Fibroblast of the conjunctiva (primary cell): ENCODE measurements at regions not wholly inside any gene's neighbourhood (a gene's known extent, or its start where the extent isn't known, plus 50 kb on each side); places are given as distances from the start of the nearest gene placed in this dataset.
"Not testable (repeated sequence)": the region's sequence is repeated elsewhere in the genome, so short reads cannot be mapped to it uniquely, and the experiment has no call there.

Experiments
- DNase-seq: peaks from one replicate; pipeline ENCODE4 v3.0.0-alpha.2; 2010; ENCODE audit warnings: low read depth

DNA sequence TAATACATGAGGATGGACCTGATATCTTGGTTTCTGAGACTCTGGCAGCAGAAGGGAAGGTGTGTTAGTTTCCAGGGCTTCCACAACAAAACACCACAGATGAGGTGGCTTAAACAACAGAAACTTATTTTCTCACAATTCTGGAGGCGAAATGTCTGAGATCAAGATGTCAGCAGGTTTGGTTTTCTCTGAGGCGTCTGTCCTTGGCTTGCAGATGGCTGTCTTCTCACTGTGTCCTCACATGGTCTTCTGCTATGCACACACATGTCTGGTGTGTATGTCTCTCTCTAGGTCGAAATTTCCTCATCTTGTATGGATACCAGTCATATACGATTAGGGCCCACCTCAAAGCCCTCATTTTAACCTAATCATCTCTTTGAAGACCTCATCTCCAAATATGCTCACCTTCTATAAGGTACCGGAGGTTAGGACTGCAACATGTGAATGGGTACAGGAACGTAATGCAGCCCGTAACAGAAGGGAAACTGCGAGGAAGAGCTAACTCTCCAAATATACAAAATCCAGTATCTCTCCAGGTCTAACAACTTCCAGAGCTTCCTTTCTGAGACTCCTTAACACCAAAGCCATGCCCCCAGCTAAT lies 139.8 kb upstream of the SMARCA2 start:
- no peak for DNase-seq

DNA sequence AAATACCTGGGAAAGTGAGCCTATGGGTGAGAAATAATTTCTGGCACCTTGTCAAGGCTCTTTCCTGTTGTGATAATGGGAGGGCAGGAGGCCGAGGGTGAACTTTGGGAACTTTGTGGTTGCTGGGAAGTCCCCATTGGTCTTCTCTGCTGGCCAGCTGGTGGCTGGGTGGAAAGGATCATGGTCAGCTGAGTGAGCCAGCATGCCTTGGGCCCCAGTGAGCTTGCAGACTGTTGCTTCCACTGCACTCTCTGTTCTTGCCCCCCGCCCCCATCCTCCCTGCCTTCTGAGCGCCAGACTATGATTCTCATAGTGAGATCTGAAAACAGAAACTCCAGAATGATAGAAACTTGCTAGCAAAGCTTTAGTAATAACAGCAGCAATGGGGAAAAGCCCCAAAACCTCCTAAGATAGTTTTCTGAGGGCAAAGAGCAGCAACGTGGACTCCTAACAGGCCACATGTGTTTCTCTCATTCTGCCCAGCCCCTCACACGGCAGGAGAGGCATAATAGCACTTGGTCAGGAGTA lies 139.2 kb upstream of the SMARCA2 start:
- DNase-seq, result no peak

DNA sequence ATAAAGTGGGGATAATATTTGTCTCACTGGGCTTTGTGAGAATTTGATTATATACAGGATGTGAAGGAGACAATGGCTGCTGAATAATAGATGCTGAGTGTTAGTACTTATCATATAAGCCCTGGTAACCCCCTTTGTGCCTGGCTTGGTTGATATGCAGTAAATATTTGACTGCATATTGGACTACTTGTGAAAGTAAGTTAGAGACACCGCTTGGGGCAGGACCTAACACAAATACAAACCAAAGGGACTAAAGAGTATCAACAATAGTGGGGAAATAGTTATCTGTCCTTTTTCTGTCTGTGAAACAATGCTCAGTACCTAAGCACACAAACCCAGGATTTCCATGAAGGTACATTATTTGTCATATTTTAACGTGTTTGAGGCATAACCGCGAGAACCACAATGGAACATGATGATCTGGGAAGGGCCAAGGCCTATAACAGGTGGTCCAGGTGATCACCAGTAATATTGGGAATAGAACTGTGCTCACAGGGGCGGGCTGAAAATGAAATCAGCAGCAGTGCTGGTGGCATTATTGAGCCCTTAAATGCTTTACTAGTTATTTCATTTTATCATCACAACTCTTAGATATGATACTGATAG lies 138.2 kb upstream of the SMARCA2 start:
- DNase-seq, result no peak

DNA sequence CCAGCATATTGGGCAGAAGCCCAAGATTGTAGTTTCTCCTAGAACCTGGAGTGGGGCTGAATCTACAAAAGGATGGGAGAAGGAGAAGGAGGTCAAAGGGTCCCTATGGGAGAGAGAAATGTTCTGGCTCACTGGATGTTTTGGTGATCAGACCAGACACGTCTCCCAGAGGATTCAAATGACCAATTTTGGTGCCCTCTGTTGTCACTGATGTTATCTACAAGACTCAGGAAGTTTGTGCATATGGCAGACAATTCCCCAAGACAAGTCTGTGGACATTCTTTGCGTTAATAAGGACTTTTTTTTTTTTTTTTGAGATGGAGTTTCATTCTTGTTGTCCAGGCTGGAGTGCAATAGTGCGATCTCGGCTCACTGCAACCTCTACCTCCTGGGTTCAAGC lies 137.2 kb upstream of the SMARCA2 start:
- no peak for DNase-seq

DNA sequence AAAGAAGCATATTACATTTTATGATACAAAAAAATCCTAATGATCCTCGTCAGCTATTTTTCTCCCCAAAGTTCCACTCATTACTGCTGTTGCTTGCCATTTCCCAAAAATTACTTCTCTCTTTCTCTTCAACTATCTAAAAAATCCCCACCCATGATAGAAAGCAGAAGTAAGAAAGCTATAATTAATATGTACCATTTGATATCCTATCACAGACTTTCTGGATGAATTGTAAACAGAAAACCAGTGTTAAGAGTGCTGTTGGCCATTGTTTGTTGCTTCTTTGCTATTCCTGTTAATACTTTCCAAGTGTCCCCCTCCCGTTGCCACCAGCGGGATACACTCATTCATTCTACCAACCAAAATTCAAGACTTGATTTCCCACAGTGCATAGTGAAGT lies 136.3 kb upstream of the SMARCA2 start:
- DNase-seq, result no peak

DNA sequence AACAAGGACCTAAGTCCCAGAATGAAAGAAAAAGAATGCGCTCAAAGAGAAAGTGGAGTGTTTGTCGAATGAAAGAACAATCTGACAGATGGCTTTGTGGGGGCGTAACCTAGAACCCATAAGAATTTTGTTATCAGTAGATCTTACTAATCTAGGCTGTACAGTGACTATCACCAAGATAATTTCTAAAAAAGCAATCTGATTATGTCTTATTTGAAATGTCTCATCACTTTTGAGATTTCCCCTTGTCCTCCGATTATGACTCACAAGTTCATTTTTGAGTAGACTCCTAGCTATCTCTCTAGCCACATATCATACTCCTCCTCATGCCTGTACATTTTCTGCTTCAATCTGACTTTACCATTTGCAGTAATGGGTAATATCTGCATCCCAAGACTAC lies 135.6 kb upstream of the SMARCA2 start:
- DNase-seq, result no peak

DNA sequence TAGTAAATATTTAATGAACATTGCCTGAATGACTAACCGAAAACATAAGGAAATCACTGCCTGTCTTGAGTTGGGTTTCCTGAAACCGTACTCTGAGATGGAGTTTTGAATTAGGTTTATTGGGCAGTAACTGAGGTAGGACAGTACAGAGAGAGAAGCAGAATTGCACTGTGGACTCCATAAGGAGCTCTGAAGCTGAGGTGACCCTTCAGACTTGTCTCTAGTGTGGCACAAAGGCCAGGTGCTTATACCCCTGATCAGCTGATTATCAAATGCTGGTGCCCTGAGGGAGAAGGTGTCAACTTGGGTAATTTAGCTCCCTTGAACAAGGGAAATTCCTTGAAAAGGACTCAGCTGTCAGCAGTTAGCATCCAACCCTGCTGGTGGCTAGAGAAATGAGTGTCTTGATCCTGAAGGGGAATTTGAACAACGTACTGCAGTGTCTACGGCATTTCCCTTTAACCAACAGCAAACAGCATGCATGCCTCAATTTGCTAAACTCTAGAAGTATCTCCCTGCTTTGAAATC lies 135.0 kb upstream of the SMARCA2 start:
- DNase-seq, result no peak

DNA sequence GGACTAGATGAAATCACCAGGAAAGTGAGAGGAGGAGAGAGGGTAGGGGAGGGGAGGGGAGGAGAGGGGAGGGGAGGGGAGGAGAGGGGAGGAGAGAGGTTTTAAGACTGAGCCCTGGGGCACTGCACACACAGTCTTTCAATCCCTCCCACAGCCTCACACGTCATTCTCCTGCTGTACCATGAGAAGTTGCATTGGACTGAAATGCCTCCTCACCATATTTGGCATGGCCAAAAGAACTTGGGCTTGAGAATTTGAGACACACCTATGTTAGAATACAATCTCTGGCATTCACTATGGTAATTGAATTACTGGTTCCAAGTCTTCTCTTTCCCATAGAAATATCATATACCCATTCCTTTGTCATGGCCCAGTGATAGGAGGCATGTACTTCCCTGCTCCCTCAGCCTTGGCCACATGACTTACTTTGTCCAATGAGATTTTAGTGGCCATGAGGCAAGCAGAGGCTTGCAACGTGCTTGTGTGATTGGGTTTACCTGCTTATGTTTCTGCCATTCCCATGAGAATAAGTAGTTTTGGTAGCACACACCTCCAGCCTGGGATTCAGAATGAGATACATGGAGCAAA lies 133.3 kb upstream of the SMARCA2 start:
- DNase-seq, result no peak

DNA sequence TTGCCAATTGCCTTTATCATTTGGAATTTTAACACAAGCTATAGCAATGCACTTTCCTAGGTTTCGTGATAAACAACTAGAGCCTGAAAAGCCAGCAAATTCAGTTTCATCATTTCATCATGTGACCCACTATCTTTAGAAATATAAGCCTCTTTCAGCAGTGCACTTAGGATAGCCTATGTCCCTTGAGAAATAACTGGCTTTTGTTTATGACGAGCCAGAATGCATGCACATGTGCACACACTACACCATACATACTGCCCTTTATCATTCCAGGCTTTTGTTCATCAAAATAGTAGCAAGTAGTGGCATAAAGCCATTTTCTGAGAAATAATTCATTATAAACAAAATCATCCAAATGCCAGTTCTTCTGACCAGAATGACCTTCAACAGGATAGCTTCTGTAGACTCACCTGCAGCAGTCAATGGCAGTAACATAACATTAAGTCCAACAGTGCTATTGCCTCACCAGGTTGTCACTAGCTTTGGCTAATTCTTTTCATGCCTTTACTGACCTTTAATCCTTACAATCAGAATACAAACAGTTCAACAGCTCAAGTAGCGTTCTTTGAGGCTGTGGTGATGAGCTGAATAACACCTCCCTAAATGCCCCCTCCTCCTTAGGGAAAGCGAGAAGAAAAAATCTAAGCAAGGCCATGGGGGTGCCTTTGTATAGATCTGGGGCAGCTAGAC lies 132.3 kb upstream of the SMARCA2 start:
- no peak for DNase-seq

DNA sequence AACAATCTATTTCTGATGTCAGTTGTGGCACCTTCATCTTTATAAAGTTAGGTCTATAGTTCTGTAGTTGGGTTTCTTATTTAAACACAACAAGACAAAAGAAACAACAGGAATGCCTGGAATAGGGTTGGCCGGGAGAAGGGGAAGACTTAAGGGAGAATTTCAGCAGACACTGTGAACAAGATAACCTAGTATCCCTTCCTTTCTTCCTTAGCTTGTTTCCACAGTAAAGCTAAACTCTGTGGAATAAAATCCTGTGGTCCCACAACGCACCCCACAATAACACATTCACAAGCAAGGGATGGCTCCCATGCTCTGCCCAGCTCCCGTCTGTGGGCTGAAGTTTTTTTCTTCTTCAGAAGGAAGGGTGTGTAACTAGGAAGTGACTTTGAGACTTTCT lies 124.9 kb upstream of the SMARCA2 start:
- DNase-seq, result no peak

DNA sequence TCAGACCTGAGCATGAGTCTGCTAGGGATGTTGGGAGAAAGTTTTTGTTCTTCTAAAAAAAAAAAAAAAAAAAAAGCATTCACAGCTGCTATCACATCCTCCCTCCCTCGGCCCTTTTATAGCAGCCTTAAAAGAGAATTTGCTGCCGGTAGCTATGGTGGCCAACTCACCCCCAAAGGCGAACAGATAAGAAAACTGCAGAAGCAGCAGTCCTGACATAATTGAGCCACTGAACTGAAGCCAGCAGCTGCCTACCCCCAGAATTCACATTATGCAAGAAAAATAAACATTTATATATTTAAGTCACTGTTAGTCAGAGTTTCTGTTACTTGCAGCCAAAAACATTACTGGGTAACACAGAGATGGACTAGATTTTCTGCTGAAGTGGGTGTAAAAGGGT lies 124.3 kb upstream of the SMARCA2 start:
- DNase-seq, result no peak

DNA sequence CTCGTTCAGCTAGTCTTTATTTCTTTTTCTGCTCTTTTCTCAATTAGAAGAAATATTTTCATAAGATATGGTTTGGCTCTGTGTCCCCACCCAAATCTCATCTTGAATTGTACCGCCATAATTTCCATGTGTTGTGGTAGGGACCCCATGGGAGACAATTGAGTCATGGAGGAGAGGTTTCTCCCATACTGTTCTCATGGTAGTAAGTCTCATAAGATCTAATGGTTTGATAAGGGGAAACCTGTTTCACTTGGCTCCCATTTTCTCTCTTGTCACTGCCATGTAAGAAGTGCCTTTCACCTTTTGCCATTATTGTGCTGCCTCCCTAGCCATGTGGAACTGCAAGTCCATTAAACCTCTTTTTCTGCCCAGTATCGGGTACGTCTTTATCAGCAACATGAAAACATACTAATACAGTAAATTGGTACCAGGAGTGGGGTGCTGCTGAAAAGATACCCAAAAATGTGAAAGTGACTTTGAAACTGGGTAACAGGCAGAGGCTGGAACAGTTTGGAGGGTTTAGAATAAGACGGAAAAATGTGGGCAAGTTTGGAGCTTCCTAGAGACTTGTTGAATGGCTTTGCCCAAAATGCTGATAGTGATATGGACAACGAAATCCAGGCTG lies 112.0 kb upstream of the SMARCA2 start:
- DNase-seq, result not testable (repeated sequence)

DNA sequence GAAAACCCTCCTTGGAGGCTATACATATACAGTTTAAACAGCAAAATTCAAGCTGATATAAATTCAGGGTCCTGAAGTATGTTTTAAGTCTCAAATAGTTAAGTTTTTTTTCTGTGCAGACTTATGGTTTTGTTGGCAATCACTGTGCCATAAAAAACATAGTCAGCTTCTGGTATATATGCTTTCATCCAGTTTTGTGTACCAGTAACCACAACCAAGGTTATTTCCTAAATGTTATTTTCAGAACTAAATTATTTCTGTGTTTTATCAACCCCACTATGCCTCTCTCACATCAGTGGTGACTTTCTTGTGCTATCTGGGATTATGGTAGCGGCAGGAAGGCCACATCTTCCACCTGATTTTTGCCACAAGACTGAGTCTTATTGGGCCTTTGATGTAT lies 107.7 kb upstream of the SMARCA2 start:
- DNase-seq, result no peak

DNA sequence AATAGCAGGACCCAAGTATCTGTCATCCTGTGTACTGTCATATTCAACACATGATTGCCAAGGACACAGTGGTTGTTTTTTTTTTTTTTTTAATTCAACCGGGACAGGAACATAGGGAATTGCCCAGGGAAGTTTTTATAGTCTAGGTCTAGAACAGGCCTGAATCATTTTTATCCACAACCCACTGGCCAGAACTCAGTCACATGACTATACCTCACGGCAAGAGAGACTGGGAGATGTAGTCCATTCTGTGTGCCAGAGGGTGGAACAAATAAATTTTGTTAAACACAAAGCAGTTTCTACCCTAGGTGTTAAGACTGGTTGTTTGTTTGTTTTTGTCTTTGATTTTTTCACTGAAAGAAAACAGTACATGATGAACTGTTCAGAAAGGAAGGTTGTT lies 105.8 kb upstream of the SMARCA2 start:
- DNase-seq, result no peak

DNA sequence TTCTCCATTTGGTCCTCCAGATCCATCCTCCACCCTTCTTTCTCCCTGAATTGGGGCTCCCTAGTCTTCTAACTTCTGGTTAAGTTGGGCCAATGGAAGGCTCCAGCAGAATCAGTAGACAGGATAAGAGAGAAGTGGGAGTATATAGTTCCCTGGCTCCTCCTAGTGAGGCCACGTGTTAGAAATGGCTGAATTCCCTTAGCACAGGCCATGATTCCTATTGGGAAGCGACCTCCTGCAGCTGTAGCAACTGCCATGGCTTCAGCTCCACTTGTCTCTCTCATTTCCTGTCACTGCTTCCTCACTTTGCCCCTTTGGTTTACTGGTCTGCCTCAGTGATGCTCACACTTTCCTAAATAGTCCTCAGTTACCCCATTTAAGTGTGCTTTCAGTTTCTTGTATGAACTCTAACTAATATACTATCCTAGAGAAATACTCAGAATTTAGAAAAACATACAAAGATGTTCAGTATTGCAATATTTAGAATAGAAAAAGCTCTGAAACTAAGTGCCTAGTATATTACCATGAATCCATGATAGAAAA lies 104.8 kb upstream of the SMARCA2 start:
- DNase-seq, result no peak

DNA sequence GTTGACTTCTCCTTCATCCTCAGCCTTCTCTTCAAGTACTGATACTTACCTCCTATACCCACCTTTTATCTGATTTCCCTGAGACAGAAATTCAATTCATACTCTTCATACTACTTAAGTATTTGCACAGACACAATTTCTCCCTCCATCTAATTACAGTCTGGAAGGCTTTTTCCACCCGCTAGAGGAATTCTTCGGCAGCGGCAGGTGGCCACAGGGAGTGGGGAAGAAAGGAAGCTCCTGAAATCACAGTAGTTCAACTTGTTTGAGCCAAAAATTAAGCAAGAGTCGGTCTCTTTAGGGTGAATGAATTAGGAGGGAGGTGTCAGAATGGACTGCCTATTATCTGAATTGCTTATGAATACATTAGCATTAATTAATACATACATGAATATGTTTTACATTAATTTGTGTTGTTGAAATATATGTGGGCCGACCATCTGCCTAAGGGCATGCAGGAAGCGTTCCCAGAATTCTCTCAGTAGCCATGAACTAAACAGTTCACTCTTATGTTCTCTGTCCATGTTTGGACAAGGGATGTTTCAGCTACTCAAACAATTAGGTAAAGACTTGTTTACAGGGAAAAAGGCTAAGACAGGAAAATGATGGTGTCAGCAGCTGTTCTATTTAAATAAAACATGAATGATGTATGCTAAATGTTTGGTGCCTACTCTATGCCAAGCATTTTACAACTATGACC lies 101.4 kb upstream of the SMARCA2 start:
- no peak for DNase-seq

DNA sequence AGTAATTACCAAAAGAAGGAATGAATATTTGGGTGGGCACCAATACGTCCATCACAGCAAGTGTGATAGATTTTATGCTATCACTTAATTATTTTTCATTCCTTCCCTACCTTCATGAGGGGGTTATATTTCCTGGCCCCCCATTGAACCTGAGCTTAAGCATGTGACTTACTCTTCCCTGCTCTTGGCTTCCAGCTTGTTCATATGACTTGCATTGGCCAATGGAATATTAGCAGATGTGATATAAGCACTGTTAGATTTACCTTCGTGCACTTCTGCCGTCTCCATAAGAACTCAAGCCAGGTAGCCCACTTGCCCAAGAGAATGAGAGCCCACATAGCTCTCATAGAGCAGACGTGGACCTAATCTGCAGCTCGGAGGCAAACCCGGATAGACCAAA lies 99.1 kb upstream of the SMARCA2 start:
- DNase-seq, result no peak

DNA sequence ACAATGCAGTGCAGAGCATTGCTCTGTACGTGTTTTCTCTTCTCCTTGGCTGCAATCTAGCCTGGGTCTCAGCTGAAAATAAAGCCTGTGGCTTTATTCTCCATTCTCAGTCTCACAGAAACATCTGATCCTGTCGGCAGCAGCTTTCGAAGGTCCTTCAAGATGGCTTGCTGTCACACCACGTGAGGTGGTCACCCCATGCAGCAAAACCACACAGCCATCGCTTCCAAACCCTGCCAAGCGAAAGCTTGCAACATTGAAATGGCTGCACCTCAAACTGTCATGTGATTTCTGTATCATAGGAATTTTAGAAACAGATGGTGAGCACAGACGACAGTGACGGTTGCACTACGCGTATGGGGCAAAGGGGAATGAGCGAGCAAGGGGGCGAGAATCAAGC lies 98.5 kb upstream of the SMARCA2 start:
- no peak for DNase-seq

DNA sequence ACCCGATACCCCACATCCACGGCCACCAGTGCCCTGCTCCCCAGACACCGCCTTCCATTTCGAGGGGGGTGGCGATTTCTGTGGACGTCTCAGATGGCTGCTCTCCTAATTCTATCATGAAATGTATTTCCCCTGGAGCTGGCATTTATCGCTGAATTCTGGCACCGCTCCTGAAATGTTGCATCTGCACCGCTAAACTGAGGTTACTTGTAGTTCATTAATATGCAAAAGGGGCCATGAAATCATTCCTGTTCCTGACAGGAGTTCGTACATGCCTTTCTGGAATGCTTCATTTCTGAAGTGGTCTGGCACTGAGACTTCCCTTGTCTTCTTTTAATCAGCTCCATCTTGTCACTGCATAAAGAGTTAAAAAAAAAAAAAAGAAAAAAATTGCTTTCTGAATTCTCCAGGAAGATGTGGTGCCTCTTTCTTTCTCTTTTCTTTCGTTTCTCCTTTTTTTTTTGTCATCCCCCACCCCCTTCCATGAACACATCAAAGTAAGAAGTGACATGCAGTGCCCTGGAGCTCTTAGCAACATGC lies 97.7 kb upstream of the SMARCA2 start:
- DNase-seq, result no peak

DNA sequence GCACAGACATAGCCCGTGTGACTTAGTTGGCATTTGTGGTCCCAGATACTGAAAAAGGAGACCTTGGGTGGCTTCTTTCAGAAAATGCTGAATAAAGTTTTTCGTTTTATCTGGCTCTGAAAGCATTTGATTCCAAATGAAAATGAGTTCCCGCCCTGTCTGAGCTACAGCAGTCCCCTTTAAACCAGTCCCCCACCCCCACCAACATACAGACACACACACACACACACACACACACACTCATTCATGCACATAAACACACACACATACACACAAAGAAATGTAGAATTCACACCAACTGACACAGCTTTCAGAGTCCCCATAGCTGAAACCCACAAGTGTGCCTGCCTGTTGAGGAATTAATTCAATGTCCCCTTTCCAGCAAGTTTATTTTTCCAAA lies 97.0 kb upstream of the SMARCA2 start:
- no peak for DNase-seq

DNA sequence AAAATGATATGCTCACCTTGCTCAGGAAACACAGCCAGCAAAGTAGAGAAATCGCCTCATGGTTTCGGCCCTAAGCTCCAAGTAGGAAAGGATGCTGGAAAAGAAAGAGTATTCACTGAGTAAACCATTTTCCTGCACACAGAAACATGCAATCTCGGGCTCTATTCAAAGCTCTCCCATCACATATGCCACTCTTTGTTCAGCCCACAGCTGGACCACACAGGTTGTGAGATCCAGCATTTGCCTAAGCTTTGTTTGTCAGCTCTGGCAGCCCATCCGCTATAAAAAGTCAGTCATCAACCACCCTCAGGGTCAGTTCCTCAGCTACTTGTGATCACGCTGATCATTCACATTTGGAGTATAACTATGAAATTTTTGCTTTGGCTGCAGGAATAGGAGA lies 96.5 kb upstream of the SMARCA2 start:
- DNase-seq, result no peak
